HEK293 (cell line): ENCODE measurements at regions not wholly inside any gene's neighbourhood (a gene's known extent, or its start where the extent isn't known, plus 50 kb on each side); places are given as distances from the start of the nearest gene placed in this dataset.

Experiments
- CTCF ChIA-PET: fragments of 350-600 bp; formaldehyde crosslinking; extraction: SDS; loops from one replicate; lab custom pipeline; 2021; ENCODE audit warnings: antibody characterized with exemption; lab: Yijun Ruan, JAX
- POLR2A ChIA-PET: fragments of 300-600 bp; formaldehyde crosslinking; extraction: SDS; loops from one replicate; lab custom pipeline; 2020; ENCODE audit warnings: antibody characterized with exemption, inconsistent platforms; lab: Yijun Ruan, JAX
- H3K27ac ChIP-seq: fragments of 200-500 bp; sonication (Bioruptor generic); 2 replicates; pipeline ENCODE4 v1.5.1; 2014; ENCODE audit warnings: low read depth, low read length, control low read depth, inconsistent platforms; ENCODE audit errors: extremely low read depth
- H3K36me3 ChIP-seq, 2 experiments: fragments of 200-500 bp in 1 of 2; sonication (Bioruptor generic) in 1 of 2; 1 replicate in 1 of 2; 2 replicates in 1 of 2; pipeline ENCODE4 v1.5.1; 2014 to 2017; ENCODE audit warnings: inconsistent platforms in 2 of 2, low read length in 2 of 2; ENCODE audit not compliant: control insufficient read depth in 2 of 2, insufficient read depth in 1 of 2
- H3K4me1 ChIP-seq: fragments of 200-500 bp; sonication (Bioruptor generic); 2 replicates; pipeline ENCODE4 v1.5.1; 2014; ENCODE audit warnings: mild to moderate bottlenecking, low read length, inconsistent platforms; ENCODE audit not compliant: control insufficient read depth, insufficient read depth
- H3K4me3 ChIP-seq: 2 replicates; pipeline ENCODE4 v1.5.1; 2011; ENCODE audit warnings: low read depth, mild to moderate bottlenecking, control low read depth, low read length, moderate library complexity
- H3K9me3 ChIP-seq: fragments of 200-500 bp; sonication (Bioruptor generic); 2 replicates; pipeline ENCODE4 v1.5.1; 2014; ENCODE audit warnings: low read depth, low read length, inconsistent platforms; ENCODE audit not compliant: control insufficient read depth, insufficient read depth
- ATF2 ChIP-seq: fragments of 450-650 bp; formaldehyde crosslinking; IDR thresholded peaks from 2 replicates; pipeline ENCODE4 v1.5.1; 2016; ENCODE audit warnings: missing biosample characterization, missing genetic modification characterization, low read depth
- FEZF1 ChIP-seq: fragments of 450-650 bp; formaldehyde crosslinking; IDR thresholded peaks from 2 replicates; pipeline ENCODE4 v1.5.1; 2016; ENCODE audit warnings: missing biosample characterization, missing genetic modification characterization
- KLF1 ChIP-seq: fragments of 450-650 bp; formaldehyde crosslinking; IDR thresholded peaks from 2 replicates; pipeline ENCODE4 v1.5.1; 2016; ENCODE audit warnings: missing biosample characterization, missing genetic modification characterization
- KLF7 ChIP-seq: fragments of 450-650 bp; formaldehyde crosslinking; IDR thresholded peaks from 2 replicates; pipeline ENCODE4 v1.5.1; 2016; ENCODE audit warnings: missing biosample characterization, missing genetic modification characterization, borderline replicate concordance
- SCRT2 ChIP-seq: fragments of 450-650 bp; formaldehyde crosslinking; IDR thresholded peaks from 2 replicates; pipeline ENCODE4 v1.5.1; 2016; ENCODE audit warnings: missing biosample characterization, missing genetic modification characterization
- SETDB1 ChIP-seq: IDR thresholded peaks from one replicate; pipeline ENCODE4 v1.6.1; 2017; ENCODE audit warnings: mild to moderate bottlenecking, low read length, moderate library complexity, mixed read lengths; ENCODE audit not compliant: insufficient read length
- WT1 ChIP-seq: fragments of 450-650 bp; formaldehyde crosslinking; IDR thresholded peaks from 2 replicates; pipeline ENCODE4 v1.5.1; 2016; ENCODE audit warnings: missing biosample characterization, missing genetic modification characterization
- ZBTB21 ChIP-seq: fragments of 450-650 bp; formaldehyde crosslinking; IDR thresholded peaks from 2 replicates; pipeline ENCODE4 v1.5.1; 2017; ENCODE audit warnings: missing biosample characterization, missing genetic modification characterization
- ZBTB26 ChIP-seq: fragments of 450-650 bp; formaldehyde crosslinking; optimal IDR thresholded peaks from 2 replicates; pipeline ENCODE3; 2016; ENCODE audit warnings: missing biosample characterization, mild to moderate bottlenecking, missing genetic modification characterization
- ZBTB7A ChIP-seq: fragments of 450-650 bp; formaldehyde crosslinking; IDR thresholded peaks from 2 replicates; pipeline ENCODE4 v1.5.1; 2016; ENCODE audit warnings: low read depth, missing biosample characterization, missing genetic modification characterization
- ZBTB8A ChIP-seq: fragments of 450-650 bp; formaldehyde crosslinking; IDR thresholded peaks from 2 replicates; pipeline ENCODE4 v1.5.1; 2016; ENCODE audit warnings: missing biosample characterization, missing genetic modification characterization
- ZFP3 ChIP-seq: fragments of 450-650 bp; formaldehyde crosslinking; IDR thresholded peaks from 2 replicates; pipeline ENCODE4 v1.5.1; 2016; ENCODE audit warnings: low read depth, missing biosample characterization, missing genetic modification characterization
- ZFP37 ChIP-seq: fragments of 450-650 bp; formaldehyde crosslinking; IDR thresholded peaks from 2 replicates; pipeline ENCODE4 v1.5.1; 2016; ENCODE audit warnings: missing biosample characterization, missing genetic modification characterization
- ZFP69B ChIP-seq: fragments of 450-650 bp; formaldehyde crosslinking; IDR thresholded peaks from 2 replicates; pipeline ENCODE4 v1.5.1; 2016; ENCODE audit warnings: missing biosample characterization, missing genetic modification characterization
- ZNF114 ChIP-seq: fragments of 450-650 bp; formaldehyde crosslinking; IDR thresholded peaks from 2 replicates; pipeline ENCODE4 v1.5.0; 2017; ENCODE audit warnings: missing biosample characterization, missing genetic modification characterization
- ZNF155 ChIP-seq: fragments of 450-650 bp; formaldehyde crosslinking; IDR thresholded peaks from 2 replicates; pipeline ENCODE4 v1.5.1; 2016; ENCODE audit warnings: missing biosample characterization, missing genetic modification characterization
- ZNF174 ChIP-seq: fragments of 450-650 bp; formaldehyde crosslinking; IDR thresholded peaks from 2 replicates; pipeline ENCODE4 v1.5.0; 2017; ENCODE audit warnings: missing biosample characterization, mild to moderate bottlenecking, missing genetic modification characterization
- ZNF2 ChIP-seq: fragments of 450-650 bp; formaldehyde crosslinking; IDR thresholded peaks from 2 replicates; pipeline ENCODE4 v1.5.1; 2016; ENCODE audit warnings: missing biosample characterization, missing genetic modification characterization
- ZNF248 ChIP-seq: fragments of 450-650 bp; formaldehyde crosslinking; IDR thresholded peaks from 2 replicates; pipeline ENCODE4 v1.5.1; 2017; ENCODE audit warnings: missing biosample characterization, missing genetic modification characterization
- ZNF362 ChIP-seq: fragments of 450-650 bp; formaldehyde crosslinking; IDR thresholded peaks from 2 replicates; pipeline ENCODE4 v1.5.1; 2016; ENCODE audit warnings: missing biosample characterization, missing genetic modification characterization
- ZNF510 ChIP-seq: fragments of 450-650 bp; formaldehyde crosslinking; IDR thresholded peaks from 2 replicates; pipeline ENCODE4 v1.5.1; 2018; ENCODE audit warnings: mild to moderate bottlenecking, missing genetic modification characterization, missing biosample characterization; ENCODE audit not compliant: insufficient replicate concordance
- ZNF514 ChIP-seq: fragments of 450-650 bp; formaldehyde crosslinking; IDR thresholded peaks from 2 replicates; pipeline ENCODE4 v1.5.1; 2016; ENCODE audit warnings: missing biosample characterization, missing genetic modification characterization
- ZNF530 ChIP-seq: fragments of 450-650 bp; formaldehyde crosslinking; IDR thresholded peaks from 2 replicates; pipeline ENCODE4 v1.5.1; 2016; ENCODE audit warnings: low read depth, missing biosample characterization, missing genetic modification characterization
- ZNF660 ChIP-seq: fragments of 450-650 bp; IDR thresholded peaks from 2 replicates; pipeline ENCODE4 v1.5.1; 2018; ENCODE audit warnings: missing biosample characterization, mild to moderate bottlenecking, missing genetic modification characterization
- ZSCAN30 ChIP-seq: fragments of 450-650 bp; IDR thresholded peaks from 2 replicates; pipeline ENCODE4 v1.5.1; 2018; ENCODE audit warnings: missing biosample characterization, mild to moderate bottlenecking, missing genetic modification characterization, moderate library complexity
- TF ChIP-seq, protein P1 (sequence below): fragments of 450-650 bp; formaldehyde crosslinking; IDR thresholded peaks from 2 replicates; pipeline ENCODE4 v1.5.1; 2016; ENCODE audit warnings: missing biosample characterization, missing genetic modification characterization

- TF ChIP-seq WT1 (tag by site-specific recombination) (no peak), ZNF174 (tag by site-specific recombination) (no peak), ZNF530 (no peak), ZNF155 (no peak), ZFP37 (no peak), ZNF510 (no peak), KLF1 (tag by site-specific recombination) (no peak)
- TF ChIP-seq, protein P1, sequence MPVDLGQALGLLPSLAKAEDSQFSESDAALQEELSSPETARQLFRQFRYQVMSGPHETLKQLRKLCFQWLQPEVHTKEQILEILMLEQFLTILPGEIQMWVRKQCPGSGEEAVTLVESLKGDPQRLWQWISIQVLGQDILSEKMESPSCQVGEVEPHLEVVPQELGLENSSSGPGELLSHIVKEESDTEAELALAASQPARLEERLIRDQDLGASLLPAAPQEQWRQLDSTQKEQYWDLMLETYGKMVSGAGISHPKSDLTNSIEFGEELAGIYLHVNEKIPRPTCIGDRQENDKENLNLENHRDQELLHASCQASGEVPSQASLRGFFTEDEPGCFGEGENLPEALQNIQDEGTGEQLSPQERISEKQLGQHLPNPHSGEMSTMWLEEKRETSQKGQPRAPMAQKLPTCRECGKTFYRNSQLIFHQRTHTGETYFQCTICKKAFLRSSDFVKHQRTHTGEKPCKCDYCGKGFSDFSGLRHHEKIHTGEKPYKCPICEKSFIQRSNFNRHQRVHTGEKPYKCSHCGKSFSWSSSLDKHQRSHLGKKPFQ (tag by site-specific recombination), result no peak
Measured at GRCh38 chr6:163842467-163842866, 427.9 kb downstream of the QKI start (continued).

GRCh38 chr6:163841733-163842132 is 427.2 kb downstream of the QKI start:
- no peak for TF ChIP-seq ATF2 (tag by site-specific recombination)
- no peak for TF ChIP-seq ZBTB7A (tag by site-specific recombination)
- TF ChIP-seq KLF7 (tag by site-specific recombination), result no peak
- no peak for TF ChIP-seq ZNF2 (tag by site-specific recombination)
- TF ChIP-seq ZFP3 (tag by site-specific recombination), result no peak
- TF ChIP-seq ZBTB21 (tag by site-specific recombination), result no peak
- no peak for TF ChIP-seq ZSCAN30 (tag by site-specific recombination)
- no peak for TF ChIP-seq ZNF514 (tag by site-specific recombination)
- 0 out of 2 replicates have a peak, but pooled peaks have one; percentile 15 for TF ChIP-seq SCRT2
- TF ChIP-seq, protein P1 (tag by site-specific recombination), result peak; percentile 90
- TF ChIP-seq ZBTB8A, result no peak
- no peak for TF ChIP-seq ZNF248 (tag by site-specific recombination)
- no peak for TF ChIP-seq ZBTB26 (tag by site-specific recombination)
- TF ChIP-seq SETDB1, result peak; percentile 49
- TF ChIP-seq ZNF114, result no peak
- no peak for TF ChIP-seq ZNF660
- no peak for TF ChIP-seq ZFP69B
- no peak for TF ChIP-seq ZNF362
- TF ChIP-seq FEZF1 (tag by site-specific recombination), result no peak
- ChIA-PET CTCF (no interaction called here), POLR2A (no interaction called here)
- no peak overlapping the region for H3K27ac ChIP-seq
- no peaks in the 10 kb centered on the region for H3K4me1 ChIP-seq
- H3K4me3 ChIP-seq, result no peak overlapping the region
- no peaks in the 10 kb centered on the region for H3K9me3 ChIP-seq
- H3K36me3 ChIP-seq, result no peaks in the 10 kb centered on the region
